NB4 (cell line): ENCODE measurements at regions not wholly inside any gene's neighbourhood (a gene's known extent, or its start where the extent isn't known, plus 50 kb on each side); places are given as distances from the start of the nearest gene placed in this dataset.

ENCODE experiments used
- DNase-seq: peaks from one replicate; pipeline ENCODE4 v3.0.0; 2010; ENCODE audit warnings: low read depth
- H3K4me3 ChIP-seq: one replicate; pipeline ENCODE4 v1.5.1; 2011; ENCODE audit warnings: mild to moderate bottlenecking, low read depth, low read length, moderate library complexity
- MYC ChIP-seq: IDR thresholded peaks from 2 replicates; pipeline ENCODE4 v1.6.1; 2011; ENCODE audit warnings: low read depth, low read length
- POLR2A ChIP-seq: IDR thresholded peaks from 2 replicates; pipeline ENCODE4 v1.6.1; 2011; ENCODE audit warnings: mild to moderate bottlenecking; ENCODE audit not compliant: insufficient read length; ENCODE audit errors: extremely low read depth
- TF ChIP-seq, protein P1 (sequence below): IDR thresholded peaks from 2 replicates; pipeline ENCODE4 v1.6.1; 2011; ENCODE audit warnings: low read depth, low read length
- TF ChIP-seq, protein P2 (sequence below): IDR thresholded peaks from one replicate; pipeline ENCODE4 v1.5.1; 2012; ENCODE audit warnings: low read depth, low read length

- TF ChIP-seq MYC (no peak), POLR2A (no peak)
- TF ChIP-seq, protein P1, sequence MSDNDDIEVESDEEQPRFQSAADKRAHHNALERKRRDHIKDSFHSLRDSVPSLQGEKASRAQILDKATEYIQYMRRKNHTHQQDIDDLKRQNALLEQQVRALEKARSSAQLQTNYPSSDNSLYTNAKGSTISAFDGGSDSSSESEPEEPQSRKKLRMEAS = no peak
- TF ChIP-seq, protein P2, sequence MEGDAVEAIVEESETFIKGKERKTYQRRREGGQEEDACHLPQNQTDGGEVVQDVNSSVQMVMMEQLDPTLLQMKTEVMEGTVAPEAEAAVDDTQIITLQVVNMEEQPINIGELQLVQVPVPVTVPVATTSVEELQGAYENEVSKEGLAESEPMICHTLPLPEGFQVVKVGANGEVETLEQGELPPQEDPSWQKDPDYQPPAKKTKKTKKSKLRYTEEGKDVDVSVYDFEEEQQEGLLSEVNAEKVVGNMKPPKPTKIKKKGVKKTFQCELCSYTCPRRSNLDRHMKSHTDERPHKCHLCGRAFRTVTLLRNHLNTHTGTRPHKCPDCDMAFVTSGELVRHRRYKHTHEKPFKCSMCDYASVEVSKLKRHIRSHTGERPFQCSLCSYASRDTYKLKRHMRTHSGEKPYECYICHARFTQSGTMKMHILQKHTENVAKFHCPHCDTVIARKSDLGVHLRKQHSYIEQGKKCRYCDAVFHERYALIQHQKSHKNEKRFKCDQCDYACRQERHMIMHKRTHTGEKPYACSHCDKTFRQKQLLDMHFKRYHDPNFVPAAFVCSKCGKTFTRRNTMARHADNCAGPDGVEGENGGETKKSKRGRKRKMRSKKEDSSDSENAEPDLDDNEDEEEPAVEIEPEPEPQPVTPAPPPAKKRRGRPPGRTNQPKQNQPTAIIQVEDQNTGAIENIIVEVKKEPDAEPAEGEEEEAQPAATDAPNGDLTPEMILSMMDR = no peak
- no peak overlapping the region for H3K4me3 ChIP-seq
- DNase-seq = no peak
Measured at GRCh38 chr17:33935822-33936221, 319.3 kb upstream of the CCL2 start.

- DNase-seq = no peak
- no peak overlapping the region for H3K4me3 ChIP-seq
- TF ChIP-seq POLR2A (no peak), MYC (no peak)
- TF ChIP-seq, protein P2 = no peak
- TF ChIP-seq, protein P1 = no peak
Measured at GRCh38 chr17:33936764-33937163, 318.3 kb upstream of the CCL2 start.

DNA sequence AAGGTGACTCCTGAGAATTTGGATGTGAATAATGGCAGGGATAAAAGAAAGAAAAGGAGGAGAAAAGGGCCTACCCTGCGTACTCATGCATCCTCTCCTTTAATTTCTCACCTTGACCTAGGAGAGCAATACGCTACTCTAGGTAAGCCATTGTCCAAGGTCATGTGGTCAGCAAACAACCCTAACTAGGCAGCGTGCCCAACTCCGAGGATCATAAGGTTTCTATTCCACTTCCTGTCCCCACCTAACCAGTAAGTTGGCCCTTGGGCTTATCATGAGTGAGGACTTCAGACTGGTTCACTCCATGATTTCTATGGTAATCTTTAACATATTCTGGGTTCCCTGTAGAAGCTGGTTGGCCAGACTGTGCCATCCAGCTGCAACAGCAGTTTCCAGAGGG lies 315.1 kb upstream of the CCL2 start:
- no peak for TF ChIP-seq POLR2A
- TF ChIP-seq MYC = no peak
- TF ChIP-seq, protein P1 = no peak
- DNase-seq = no peak
- H3K4me3 ChIP-seq = no peak overlapping the region

DNA sequence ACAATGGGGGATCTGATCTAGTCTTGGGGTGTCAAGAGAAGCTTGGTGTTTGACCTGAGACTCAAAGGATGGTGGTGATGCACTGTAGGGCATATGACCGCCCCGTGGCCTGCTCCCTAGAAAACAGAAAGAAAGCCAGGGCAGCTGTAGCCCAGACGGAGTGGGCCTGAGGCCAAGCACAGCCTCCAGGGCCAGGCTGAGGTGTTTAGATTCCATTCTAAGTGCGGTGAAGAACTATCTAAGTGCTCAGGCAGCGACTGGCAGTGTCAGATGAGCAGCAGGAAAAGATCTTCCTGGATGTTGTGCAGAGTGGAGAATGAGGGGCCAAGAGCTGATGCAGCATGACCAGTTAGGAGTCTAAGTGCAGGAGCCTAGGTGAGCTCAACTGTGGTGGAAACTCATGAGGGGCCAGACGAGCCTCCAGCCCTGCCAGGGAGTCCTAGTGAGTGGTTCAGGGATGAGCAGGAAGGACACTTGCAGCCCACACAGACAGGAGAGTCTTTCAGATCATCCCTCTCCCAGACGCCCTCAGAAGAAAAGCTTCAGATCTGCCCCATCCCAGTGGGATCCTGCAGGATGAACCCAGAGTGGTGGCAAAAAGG lies 314.2 kb upstream of the CCL2 start:
- TF ChIP-seq POLR2A (no peak), MYC (no peak)
- TF ChIP-seq, protein P1 = no peak
- TF ChIP-seq, protein P2 = no peak
- no peak overlapping the region for H3K4me3 ChIP-seq
- DNase-seq = no peak

GRCh38 chr17:33941744-33942143 lies 313.3 kb upstream of the CCL2 start:
- TF ChIP-seq, protein P1 = no peak
- TF ChIP-seq, protein P2 = no peak
- TF ChIP-seq POLR2A = no peak
- TF ChIP-seq MYC = no peak
- no peak overlapping the region for H3K4me3 ChIP-seq
- DNase-seq = no peak

DNA sequence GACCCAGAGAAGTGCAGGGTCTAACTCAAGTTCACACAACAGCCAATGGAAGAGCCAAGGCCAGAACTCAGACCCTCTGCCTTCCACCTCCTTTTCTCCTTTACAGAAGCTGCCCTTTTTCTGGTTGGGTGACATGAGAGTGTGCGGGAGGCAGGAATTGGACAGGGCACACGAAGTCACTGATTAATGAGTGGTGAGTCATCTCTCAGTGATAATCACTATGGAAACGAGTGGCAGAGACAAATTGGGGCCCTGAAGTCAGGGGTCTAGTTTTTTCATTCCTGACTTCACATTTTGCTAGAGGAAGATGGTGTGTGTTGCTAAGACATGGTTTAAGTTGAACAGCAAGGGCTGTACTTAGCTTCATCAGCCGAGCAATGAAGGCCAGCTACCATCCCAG lies 312.7 kb upstream of the CCL2 start:
- no peak for DNase-seq
- H3K4me3 ChIP-seq = no peak overlapping the region
- TF ChIP-seq POLR2A = no peak
- no peak for TF ChIP-seq MYC
- TF ChIP-seq, protein P1 = no peak
- TF ChIP-seq, protein P2 = no peak
